ENCODE measurements at regions not wholly inside any gene's neighbourhood (a gene's known extent, or its start where the extent isn't known, plus 50 kb on each side); places are given as distances from the start of the nearest gene placed in this dataset.

DNA sequence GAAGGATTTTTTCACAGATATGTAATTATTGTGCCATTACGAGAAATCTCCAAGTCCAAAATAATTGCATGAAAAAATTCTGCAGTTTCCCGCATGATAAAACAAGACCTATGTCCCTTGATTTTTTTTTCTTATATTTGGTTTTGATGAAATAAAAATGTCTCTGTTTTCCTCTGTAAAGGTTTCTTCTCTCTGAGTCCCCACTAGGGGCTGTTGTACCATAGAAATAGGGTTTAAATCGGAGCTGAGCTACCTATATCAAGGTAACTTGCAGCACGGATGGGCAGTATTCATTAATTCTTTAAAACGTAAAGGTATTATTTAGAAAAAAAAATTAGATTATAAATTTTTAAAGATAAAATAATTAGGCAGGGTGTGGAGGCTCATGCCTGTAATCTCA lies 66.6 kb upstream of the IGF1R start:
- TF ChIP-seq POLR2AphosphoS5 (IDR thresholded peaks at IDR 0.05) (no peak), EP300 (IDR thresholded peaks at IDR 0.05) (no peak), POLR2A (IDR thresholded peaks at IDR 0.05) (no peak)

Data from gastroesophageal sphincter (tissue), 2 donors.